PC-3 (cell line): ENCODE measurements at regions not wholly inside any gene's neighbourhood (a gene's known extent, or its start where the extent isn't known, plus 50 kb on each side); places are given as distances from the start of the nearest gene placed in this dataset.

Experiments used
- ATAC-seq: fragments of 200-7000 bp; cut with Tn5 transposase; 2 replicates; pipeline ENCODE4 v1.9.1; 2020; ENCODE audit warnings: mild to moderate bottlenecking, moderate library complexity
- BruUV-seq: library from RNA; stranded (reverse); fragments of 400-500 nt; replicated peaks from 2 replicates; lab custom pipeline; 2021; lab: Mats Ljungman, UMichigan
- CTCF ChIA-PET: fragments of 300-600 bp; sonication (Branson Sonifier 250); formaldehyde crosslinking; loops from one replicate; lab custom pipeline; 2022; ENCODE audit warnings: antibody characterized with exemption; lab: Charles Lee
- POLR2A ChIA-PET: fragments of 300-600 bp; sonication (Branson Sonifier 250); formaldehyde crosslinking; loops from one replicate; lab custom pipeline; 2022; ENCODE audit warnings: antibody characterized with exemption; ENCODE audit not compliant: unreplicated experiment; lab: Charles Lee
- DNase-seq: peaks from one replicate; pipeline ENCODE4 v3.0.0-alpha.2; 2015
- H2AFZ ChIP-seq: fragments of 300-600 bp; sonication (generic); 2 replicates; pipeline ENCODE4 v1.6.0; 2016; ENCODE audit warnings: antibody characterized with exemption, low read length
- H3F3A ChIP-seq: fragments of 300-600 bp; sonication (generic); one replicate; pipeline ENCODE4 v1.6.0; 2017; ENCODE audit warnings: antibody characterized with exemption, low read length, control low read depth, mild to moderate bottlenecking; ENCODE audit not compliant: unreplicated experiment
- H3K27ac ChIP-seq: fragments of 300-600 bp; sonication (generic); 2 replicates; pipeline ENCODE4 v1.5.1; 2016; ENCODE audit warnings: mild to moderate bottlenecking, low read length
- H3K27me3 ChIP-seq: fragments of 300-600 bp; sonication (generic); 2 replicates; pipeline ENCODE4 v1.6.1; 2016; ENCODE audit warnings: low read length, mixed read lengths
- H3K36me3 ChIP-seq: fragments of 300-600 bp; sonication (generic); 2 replicates; pipeline ENCODE4 v1.6.1; 2016; ENCODE audit warnings: low read depth, mixed run types, low read length, mixed read lengths
- H3K4me1 ChIP-seq: fragments of 300-600 bp; sonication (generic); 2 replicates; pipeline ENCODE4 v1.5.1; 2016; ENCODE audit warnings: low read length; ENCODE audit not compliant: insufficient read depth
- H3K4me2 ChIP-seq: fragments of 300-600 bp; sonication (generic); 2 replicates; pipeline ENCODE4 v1.6.0; 2016; ENCODE audit warnings: low read length
- H3K4me3 ChIP-seq: fragments of 300-600 bp; sonication (generic); 2 replicates; pipeline ENCODE4 v1.5.1; 2016; ENCODE audit warnings: mild to moderate bottlenecking, low read length, mixed read lengths
- H3K79me2 ChIP-seq: fragments of 300-600 bp; sonication (generic); 2 replicates; pipeline ENCODE4 v1.6.1; 2017; ENCODE audit warnings: low read length, mixed read lengths
- H3K9ac ChIP-seq: fragments of 300-600 bp; sonication (generic); 2 replicates; pipeline ENCODE4 v1.6.0; 2016; ENCODE audit warnings: mild to moderate bottlenecking, low read length
- H3K9me2 ChIP-seq: fragments of 300-600 bp; sonication (generic); replicated peaks from 2 replicates; pipeline ENCODE4 v1.6.1; 2016; ENCODE audit warnings: mixed run types, low read length, mixed read lengths
- H3K9me3 ChIP-seq: fragments of 300-600 bp; sonication (generic); 2 replicates; pipeline ENCODE4 v1.6.1; 2016; ENCODE audit warnings: low read length, mixed read lengths
- H4K20me1 ChIP-seq: fragments of 300-600 bp; sonication (generic); 2 replicates; pipeline ENCODE4 v1.6.1; 2016; ENCODE audit warnings: low read length, mixed read lengths
- EZH2 ChIP-seq: fragments of 300-600 bp; sonication (generic); IDR thresholded peaks from one replicate; pipeline ENCODE4 v1.6.1; 2017; ENCODE audit warnings: antibody characterized with exemption, mild to moderate bottlenecking, low read length; ENCODE audit not compliant: unreplicated experiment
- EZH2phosphoT487 ChIP-seq: fragments of 300-600 bp; sonication (generic); IDR thresholded peaks from 2 replicates; pipeline ENCODE4 v1.6.1; 2018; ENCODE audit warnings: mild to moderate bottlenecking, antibody characterized with exemption, low read length, borderline replicate concordance
- intact Hi-C: fragments of 100-400 bp; cut with micrococcal nuclease; formaldehyde crosslinking; loops from 2 replicates; pipeline ENCODE4 v1.9.0; 2023
- TF ChIP-seq, protein P1 (sequence below): fragments of 300-600 bp; sonication (generic); conservative IDR thresholded peaks from 2 replicates; pipeline ENCODE4 v1.5.1; 2017; ENCODE audit warnings: antibody characterized with exemption, low read depth, mild to moderate bottlenecking, low read length

- no peaks in the 10 kb centered on the region for H3F3A ChIP-seq
- no TSS peak for BruUV-seq
- H3K9ac ChIP-seq, result no peak overlapping the region
- no peak overlapping the region for H3K4me3 ChIP-seq
- ATAC-seq (peak; percentile 63), DNase-seq (peak; percentile 40)
- ChIA-PET POLR2A (no interaction called here), CTCF (no interaction called here)
- H3K9me2 ChIP-seq, result no peaks in the 10 kb centered on the region
- intact Hi-C loops, result no loop called here
- H3K27me3 ChIP-seq, result no peaks in the 10 kb centered on the region
- TF ChIP-seq EZH2phosphoT487, result no peak
- no peak for TF ChIP-seq EZH2
- TF ChIP-seq, protein P1, sequence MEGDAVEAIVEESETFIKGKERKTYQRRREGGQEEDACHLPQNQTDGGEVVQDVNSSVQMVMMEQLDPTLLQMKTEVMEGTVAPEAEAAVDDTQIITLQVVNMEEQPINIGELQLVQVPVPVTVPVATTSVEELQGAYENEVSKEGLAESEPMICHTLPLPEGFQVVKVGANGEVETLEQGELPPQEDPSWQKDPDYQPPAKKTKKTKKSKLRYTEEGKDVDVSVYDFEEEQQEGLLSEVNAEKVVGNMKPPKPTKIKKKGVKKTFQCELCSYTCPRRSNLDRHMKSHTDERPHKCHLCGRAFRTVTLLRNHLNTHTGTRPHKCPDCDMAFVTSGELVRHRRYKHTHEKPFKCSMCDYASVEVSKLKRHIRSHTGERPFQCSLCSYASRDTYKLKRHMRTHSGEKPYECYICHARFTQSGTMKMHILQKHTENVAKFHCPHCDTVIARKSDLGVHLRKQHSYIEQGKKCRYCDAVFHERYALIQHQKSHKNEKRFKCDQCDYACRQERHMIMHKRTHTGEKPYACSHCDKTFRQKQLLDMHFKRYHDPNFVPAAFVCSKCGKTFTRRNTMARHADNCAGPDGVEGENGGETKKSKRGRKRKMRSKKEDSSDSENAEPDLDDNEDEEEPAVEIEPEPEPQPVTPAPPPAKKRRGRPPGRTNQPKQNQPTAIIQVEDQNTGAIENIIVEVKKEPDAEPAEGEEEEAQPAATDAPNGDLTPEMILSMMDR, result no peak
- H3K4me1 ChIP-seq, result peaks cover 10% of the 10 kb centered on the region
- no peaks in the 10 kb centered on the region for H3K9me3 ChIP-seq
- no peak overlapping the region for H2AFZ ChIP-seq
- H3K36me3 ChIP-seq, result no peaks in the 10 kb centered on the region
- H3K79me2 ChIP-seq, result no peaks in the 10 kb centered on the region
- H3K27ac ChIP-seq, result no peak overlapping the region
- H3K4me2 ChIP-seq, result peak overlapping the region; percentile 3; the same call in 1 of the 2 replicates
- H4K20me1 ChIP-seq, result no peaks in the 10 kb centered on the region
These were observed 64.3 kb upstream of the DMRTA1 start for GRCh38 chr9:22382331-22382730.

- H3K4me2 ChIP-seq, result no peak overlapping the region
- ATAC-seq (no peak), DNase-seq (no peak)
- H3K36me3 ChIP-seq, result no peaks in the 10 kb centered on the region
- BruUV-seq, result no TSS peak
- no peak for TF ChIP-seq EZH2
- TF ChIP-seq, protein P1, result no peak
- TF ChIP-seq EZH2phosphoT487, result no peak
- no peak overlapping the region for H3K4me3 ChIP-seq
- H3K27ac ChIP-seq, result no peak overlapping the region
- intact Hi-C loops, result no loop called here
- H2AFZ ChIP-seq, result no peak overlapping the region
- H3K9ac ChIP-seq, result no peak overlapping the region
- peaks cover 10% of the 10 kb centered on the region for H3K4me1 ChIP-seq
- no peaks in the 10 kb centered on the region for H3K9me2 ChIP-seq
- H3K27me3 ChIP-seq, result no peaks in the 10 kb centered on the region
- ChIA-PET CTCF (no interaction called here), POLR2A (no interaction called here)
- H3K9me3 ChIP-seq, result no peaks in the 10 kb centered on the region
- H3F3A ChIP-seq, result no peaks in the 10 kb centered on the region
- H4K20me1 ChIP-seq, result no peaks in the 10 kb centered on the region
- H3K79me2 ChIP-seq, result no peaks in the 10 kb centered on the region
These were observed 62.9 kb upstream of the DMRTA1 start for GRCh38 chr9:22383718-22384117.

DNA sequence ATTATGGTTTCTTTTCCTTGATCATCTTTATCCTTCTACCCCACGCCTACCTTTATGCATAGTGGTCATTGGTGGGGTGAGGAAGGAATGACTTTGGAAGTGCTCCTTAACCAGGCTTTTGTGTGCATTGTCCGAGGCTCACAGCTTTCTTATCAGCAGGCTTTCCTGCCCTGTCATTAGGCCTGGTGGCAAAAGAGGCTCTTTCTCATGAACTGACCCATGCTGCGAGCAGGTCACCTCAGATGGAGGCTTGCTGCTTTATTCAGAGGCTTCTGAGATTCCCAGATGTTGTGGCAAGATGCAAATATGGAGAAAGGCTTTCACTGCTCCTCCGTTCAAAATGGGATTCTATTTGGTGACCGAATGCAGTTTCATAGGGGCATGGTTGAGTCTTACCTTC, 57.4 kb upstream of the DMRTA1 start:
- Histone ChIP-seq H3K9ac (no peak overlapping the region), H3K9me2 (no peaks in the 10 kb centered on the region), H3K9me3 (no peaks in the 10 kb centered on the region), H3K36me3 (no peaks in the 10 kb centered on the region), H3K4me3 (no peak overlapping the region), H3F3A (no peaks in the 10 kb centered on the region), H3K79me2 (no peaks in the 10 kb centered on the region), H3K4me2 (no peak overlapping the region), H3K27me3 (no peaks in the 10 kb centered on the region), H4K20me1 (no peaks in the 10 kb centered on the region), H2AFZ (no peak overlapping the region), H3K27ac (no peak overlapping the region), H3K4me1 (no peaks in the 10 kb centered on the region)
- intact Hi-C loops, result no loop called here
- ATAC-seq, result no peak
- BruUV-seq, result no TSS peak
- ChIA-PET POLR2A (no interaction called here), CTCF (no interaction called here)
- DNase-seq, result no peak
- TF ChIP-seq EZH2phosphoT487 (no peak), EZH2 (no peak)
- TF ChIP-seq, protein P1, result no peak
